GM12891 (cell line): ENCODE measurements at regions not wholly inside any gene's neighbourhood (a gene's known extent, or its start where the extent isn't known, plus 50 kb on each side); places are given as distances from the start of the nearest gene placed in this dataset.

Source experiments
- POLR2A ChIP-seq: IDR thresholded peaks from 2 replicates; pipeline ENCODE4 v1.6.1; 2011; ENCODE audit warnings: low read depth, low read length, control low read depth
- POLR2AphosphoS5 ChIP-seq: IDR thresholded peaks from 2 replicates; pipeline ENCODE4 v1.6.1; 2011; ENCODE audit warnings: low read depth, low read length, control low read depth
- TAF1 ChIP-seq: IDR thresholded peaks from 2 replicates; pipeline ENCODE4 v1.6.1; 2011; ENCODE audit warnings: low read depth, low read length, control low read depth

DNA sequence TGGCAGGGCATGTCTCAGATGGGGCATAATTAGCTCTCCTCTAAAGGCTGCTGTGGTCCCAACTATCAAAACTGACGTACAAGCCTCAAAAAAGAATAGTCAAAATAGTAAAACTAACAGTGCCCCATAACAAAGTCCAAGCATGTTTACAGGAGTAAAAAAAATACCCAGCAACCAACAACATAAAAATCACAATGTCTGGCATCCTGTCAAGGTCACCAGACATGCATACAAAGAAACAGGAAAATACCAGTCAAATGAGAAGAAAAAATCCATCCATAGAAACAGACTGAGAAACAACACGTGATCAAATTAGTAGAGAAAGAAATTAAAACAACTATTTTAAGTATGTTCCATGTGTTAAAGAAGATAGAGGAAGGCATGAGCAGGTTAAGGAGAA, 131.2 kb upstream of the C14orf180 start:
- no peak for TF ChIP-seq POLR2A
- no peak for TF ChIP-seq POLR2AphosphoS5
- TF ChIP-seq TAF1, result no peak
